Heart left ventricle (tissue), 16 donors: ENCODE measurements at regions not wholly inside any gene's neighbourhood (a gene's known extent, or its start where the extent isn't known, plus 50 kb on each side); places are given as distances from the start of the nearest gene placed in this dataset.

Experiments
- ATAC-seq, 4 donors: fragments of 200-7000 bp; cut with Tn5 transposase; one replicate each; pipeline ENCODE4 v1.9.1; 2020 to 2022; ENCODE audit warnings: moderate library complexity in 4 of 4, mild to moderate bottlenecking in 3 of 4, moderate number of reproducible peaks in 1 of 4
- DNase-seq, 5 donors: peaks; one replicate each; pipeline ENCODE4 v3.0.0-alpha.2; 2020
- H3K27ac ChIP-seq, 12 donors: fragments of 200-600 bp; sonication (generic) in 4 of 12; one replicate each; pipeline versions ENCODE4 v1.5.0 to v1.8.0; 2016 to 2022; ENCODE audit warnings: mild to moderate bottlenecking in 2 of 12
- H3K27me3 ChIP-seq, 9 donors: fragments of 200-600 bp; sonication (generic) in 2 of 9; one replicate each; pipeline versions ENCODE4 v1.5.1 to v1.8.0; 2016 to 2022; ENCODE audit warnings: mild to moderate bottlenecking in 3 of 9
- H3K36me3 ChIP-seq, 9 donors: fragments of 200-600 bp; sonication (generic) in 2 of 9; one replicate each; pipeline versions ENCODE4 v1.5.0 to v1.8.0; 2018 to 2022; ENCODE audit warnings: mild to moderate bottlenecking in 2 of 9
- H3K4me1 ChIP-seq, 12 donors: fragments of 200-600 bp; sonication (generic) in 4 of 12; one replicate each; pipeline versions ENCODE4 v1.5.0 to v1.8.0; 2016 to 2022; ENCODE audit warnings: mild to moderate bottlenecking in 3 of 12
- H3K4me3 ChIP-seq, 12 donors: fragments of 200-600 bp; sonication (generic) in 4 of 12; one replicate each; pipeline versions ENCODE4 v1.5.0 to v1.8.0; 2017 to 2022; ENCODE audit warnings: mild to moderate bottlenecking in 9 of 12, moderate library complexity in 4 of 12
- H3K9me3 ChIP-seq, 12 donors: fragments of 200-600 bp; sonication (generic) in 4 of 12; one replicate each; pipeline versions ENCODE4 v1.5.0 to v1.8.0; 2016 to 2022; ENCODE audit warnings: mild to moderate bottlenecking in 1 of 12
- POLR2A ChIP-seq, 2 donors: fragments of 450-650 bp; IDR thresholded peaks; one replicate each; pipeline ENCODE4 v1.6.1; 2017; ENCODE audit warnings: antibody characterized with exemption in 2 of 2, mild to moderate bottlenecking in 2 of 2, moderate library complexity in 2 of 2
- WGBS, 4 donors: extraction: QIAGEN DNeasy Blood & Tissue Kit in 2 of 4; methylation state at CpG; one replicate each; pipeline versions ENCODE4 v1.1.5 to v1.1.7; 2013 to 2018; 5-methylcytosine and 5-hydroxymethylcytosine counted together
- intact Hi-C, 10 donors: fragments of 100-400 bp; cut with DNase I; formaldehyde crosslinking; loops; one replicate each; pipeline versions ENCODE4 v1.11.1 to v1.14.2; 2022
- TF ChIP-seq, protein P1 (sequence below), 12 donors: fragments of 200-600 bp; sonication (generic) in 4 of 12; IDR thresholded peaks; one replicate each; pipeline versions ENCODE4 v1.5.0 to v1.8.0; 2018 to 2022; ENCODE audit warnings: antibody characterized with exemption in 12 of 12, mild to moderate bottlenecking in 5 of 12
- donor health status: ischemic (EF 13 %, LVEDD 7.1; RV severe dilation, severe dysfunction).
- donor health status: healthy with polysubstance abuse.
- donor health status: DM: no; HTN: yes; CAD: no.
- donor health status: DM: no; HTN: no; CAD: no.
- donor health status: ischemic (EF 25% LVEDD 6.9; RV normal size, moderate dysfunction).
- donor health status: ischemic (EF 25% LVEDD 5.7; RV mildly dilated, moderate dysfunction).
- donor health status: healthy.
- donor health status: DM: yes; HTN: yes; CAD: no.
- donor health status: ischemic (EF 35%, LVEDD 5.7; RV mildly dilated, moderate dysfunction).
- donor health status: nonischemic (EF 11% LVEDD 7.7; RV severe dilation, severe dysfunction).
- donor health status: DM: yes; HTN: yes; CAD: no.
- donor health status: PGD.
- donor health status: ischemic (EF 29% LVEDD 5.4; RV normal size, mild dysfunction).
- donor health status: nonischemic (EF 23%, LVEDD 6.1; RV moderate dilation, normal function).

DNA sequence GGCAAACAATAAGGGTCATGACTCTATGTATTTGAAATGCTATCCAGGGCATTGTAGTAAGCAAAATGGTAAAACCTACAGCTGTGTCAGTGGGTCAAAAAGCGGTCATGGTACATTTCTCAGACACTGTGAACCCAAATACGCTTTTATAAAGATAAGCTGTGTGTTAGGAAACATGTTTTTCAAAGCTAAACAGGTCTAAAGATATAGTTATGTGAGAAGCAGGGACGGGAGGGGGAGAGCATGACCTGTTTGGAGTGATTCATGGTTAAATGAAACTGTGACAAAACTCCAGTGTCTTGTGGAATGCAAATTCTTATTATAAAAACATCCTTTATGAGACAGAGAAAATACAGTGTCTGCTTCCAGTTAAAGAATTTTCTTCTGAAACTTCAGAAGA lies 205.4 kb upstream of the BMP2 start:
- Histone ChIP-seq H3K4me1 (no peaks in the 10 kb centered on the region), H3K27ac (no peak overlapping the region), H3K4me3 (no peak overlapping the region), H3K9me3 (no peaks in the 10 kb centered on the region), H3K36me3 (no peaks in the 10 kb centered on the region), H3K27me3 (no peaks in the 10 kb centered on the region)
- DNase-seq (no peak), ATAC-seq (no peak)
- WGBS, 4 donors, result 30 to 51% (median 42%) methylated on average over 3 of the region's 3 CpGs
- no peak for TF ChIP-seq POLR2A (IDR thresholded peaks at IDR 0.05)
- TF ChIP-seq, protein P1, sequence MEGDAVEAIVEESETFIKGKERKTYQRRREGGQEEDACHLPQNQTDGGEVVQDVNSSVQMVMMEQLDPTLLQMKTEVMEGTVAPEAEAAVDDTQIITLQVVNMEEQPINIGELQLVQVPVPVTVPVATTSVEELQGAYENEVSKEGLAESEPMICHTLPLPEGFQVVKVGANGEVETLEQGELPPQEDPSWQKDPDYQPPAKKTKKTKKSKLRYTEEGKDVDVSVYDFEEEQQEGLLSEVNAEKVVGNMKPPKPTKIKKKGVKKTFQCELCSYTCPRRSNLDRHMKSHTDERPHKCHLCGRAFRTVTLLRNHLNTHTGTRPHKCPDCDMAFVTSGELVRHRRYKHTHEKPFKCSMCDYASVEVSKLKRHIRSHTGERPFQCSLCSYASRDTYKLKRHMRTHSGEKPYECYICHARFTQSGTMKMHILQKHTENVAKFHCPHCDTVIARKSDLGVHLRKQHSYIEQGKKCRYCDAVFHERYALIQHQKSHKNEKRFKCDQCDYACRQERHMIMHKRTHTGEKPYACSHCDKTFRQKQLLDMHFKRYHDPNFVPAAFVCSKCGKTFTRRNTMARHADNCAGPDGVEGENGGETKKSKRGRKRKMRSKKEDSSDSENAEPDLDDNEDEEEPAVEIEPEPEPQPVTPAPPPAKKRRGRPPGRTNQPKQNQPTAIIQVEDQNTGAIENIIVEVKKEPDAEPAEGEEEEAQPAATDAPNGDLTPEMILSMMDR (IDR thresholded peaks at IDR 0.05), result no peak
- intact Hi-C loops, result no loop called here

DNA sequence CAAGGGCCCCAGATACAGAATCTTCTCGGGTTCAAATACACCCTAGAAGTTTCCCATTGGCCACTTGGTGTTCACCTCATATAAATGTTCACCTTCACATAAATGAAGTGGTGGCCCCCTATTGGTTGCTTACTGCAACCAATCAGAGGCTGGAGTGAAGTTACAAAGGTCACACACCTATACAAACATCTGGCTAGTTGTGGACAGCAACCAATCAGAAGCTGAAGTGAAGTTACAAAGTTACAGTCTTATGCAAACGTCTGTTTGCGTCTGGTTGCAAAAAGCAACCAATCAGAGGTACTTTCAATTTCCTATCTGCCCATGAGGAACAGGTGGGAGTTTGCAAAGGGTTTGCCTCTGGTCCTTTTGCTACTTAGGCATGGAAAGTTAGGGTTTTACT lies 206.5 kb upstream of the BMP2 start:
- intact Hi-C loops, result no loop called here
- TF ChIP-seq, protein P1 (IDR thresholded peaks at IDR 0.05), result no peak
- TF ChIP-seq POLR2A (IDR thresholded peaks at IDR 0.05), result no peak
- no peak overlapping the region for H3K27ac ChIP-seq
- no peaks in the 10 kb centered on the region for H3K4me1 ChIP-seq
- 81 to 90% (median 84%) methylated on average over 3 of the region's 3 CpGs for WGBS, 4 donors
- H3K36me3 ChIP-seq, result no peaks in the 10 kb centered on the region
- H3K4me3 ChIP-seq, result no peak overlapping the region
- ATAC-seq, result no peak
- no peaks in the 10 kb centered on the region for H3K9me3 ChIP-seq
- no peak for DNase-seq
- H3K27me3 ChIP-seq, result no peaks in the 10 kb centered on the region

DNA sequence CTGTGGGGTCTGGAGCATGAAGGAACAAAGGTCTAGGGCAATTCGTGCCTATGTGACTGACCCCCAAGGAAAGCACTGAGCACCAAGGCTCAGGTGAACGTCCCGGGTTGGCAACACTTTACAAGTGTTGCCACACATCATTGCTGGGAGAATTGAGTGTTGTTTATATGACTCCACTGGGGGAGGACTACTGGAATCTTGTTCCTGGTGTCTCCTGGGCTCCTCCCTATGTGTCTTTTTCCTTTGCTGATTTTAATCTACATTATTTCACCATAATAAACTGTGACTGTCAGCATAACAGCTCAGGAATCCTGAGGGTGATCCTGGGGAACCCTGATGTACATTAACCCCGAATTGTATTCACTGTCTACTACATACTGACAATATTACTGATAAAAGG lies 207.7 kb upstream of the BMP2 start:
- Histone ChIP-seq H3K36me3 (no peaks in the 10 kb centered on the region), H3K27me3 (no peaks in the 10 kb centered on the region), H3K4me3 (no peak overlapping the region), H3K9me3 (no peaks in the 10 kb centered on the region), H3K4me1 (no peaks in the 10 kb centered on the region), H3K27ac (no peak overlapping the region)
- intact Hi-C loops, result no loop called here
- ATAC-seq (no peak), DNase-seq (no peak)
- TF ChIP-seq, protein P1 (IDR thresholded peaks at IDR 0.05), result no peak
- TF ChIP-seq POLR2A (IDR thresholded peaks at IDR 0.05), result no peak
- WGBS, 4 donors, result 77 to 88% (median 83%) methylated on average over 4 of the region's 4 CpGs

DNA sequence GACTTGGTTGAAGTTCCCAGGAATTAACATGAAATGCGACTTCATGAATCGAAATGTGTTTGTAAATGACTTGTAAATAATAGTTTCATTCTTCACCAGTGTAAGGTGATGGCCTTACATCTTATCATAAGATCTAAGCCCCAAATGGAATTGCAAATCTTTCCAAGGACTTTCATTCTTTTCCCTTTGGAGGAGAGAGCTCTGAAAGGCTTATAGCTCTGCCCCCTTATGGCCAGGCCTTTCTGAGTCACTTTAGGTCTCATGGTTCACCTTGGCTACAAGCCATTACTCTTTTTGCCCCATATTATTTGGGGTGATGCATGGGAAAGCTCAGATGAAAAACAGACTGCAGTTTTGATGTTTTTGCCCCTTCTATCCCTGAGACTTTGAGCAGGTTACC lies 209.1 kb upstream of the BMP2 start:
- Histone ChIP-seq H3K9me3 (no peaks in the 10 kb centered on the region), H3K36me3 (no peaks in the 10 kb centered on the region), H3K4me1 (no peaks in the 10 kb centered on the region), H3K4me3 (no peak overlapping the region), H3K27ac (no peak overlapping the region), H3K27me3 (no peaks in the 10 kb centered on the region)
- intact Hi-C loops, result no loop called here
- no peak for DNase-seq
- 79 to 89% (median 87%) methylated on average over 2 of the region's 2 CpGs for WGBS, 4 donors
- no peak for ATAC-seq
- TF ChIP-seq POLR2A (IDR thresholded peaks at IDR 0.05), result no peak
- TF ChIP-seq, protein P1 (IDR thresholded peaks at IDR 0.05), result no peak
